EL (cell line): ENCODE measurements at regions not wholly inside any gene's neighbourhood (a gene's known extent, or its start where the extent isn't known, plus 50 kb on each side); places are given as distances from the start of the nearest gene placed in this dataset.

Experiments used
- DNase-seq: peaks from one replicate; pipeline ENCODE4 v3.0.0-alpha.2; 2016

GRCh38 chr10:8577686-8578085 lies 523.2 kb downstream of the GATA3 start:
- DNase-seq = no peak

GRCh38 chr10:8581521-8582225 lies 527.2 kb downstream of the GATA3 start:
- no peak for DNase-seq

GRCh38 chr10:8583096-8583495 lies 528.6 kb downstream of the GATA3 start:
- no peak for DNase-seq

- no peak for DNase-seq
Measured at GRCh38 chr10:8584666-8585065, 530.2 kb downstream of the GATA3 start.

- no peak for DNase-seq
Measured at GRCh38 chr10:8586504-8586903, 532.0 kb downstream of the GATA3 start.

- DNase-seq = no peak
Measured at GRCh38 chr10:8588135-8588534, 533.6 kb downstream of the GATA3 start.

GRCh38 chr10:8590518-8590917 lies 536.0 kb downstream of the GATA3 start:
- no peak for DNase-seq

GRCh38 chr10:8591640-8592039 lies 537.2 kb downstream of the GATA3 start:
- DNase-seq = no peak

GRCh38 chr10:8594176-8594575 lies 539.7 kb downstream of the GATA3 start:
- DNase-seq = no peak

- DNase-seq = no peak
Measured at GRCh38 chr10:8594711-8595110, 540.2 kb downstream of the GATA3 start.

- DNase-seq = no peak
Measured at GRCh38 chr10:8595140-8595539, 540.7 kb downstream of the GATA3 start.

- no peak for DNase-seq
Measured at GRCh38 chr10:8596929-8597472, 542.5 kb downstream of the GATA3 start.

GRCh38 chr10:8600192-8600591 lies 545.7 kb downstream of the GATA3 start:
- DNase-seq = no peak

- DNase-seq = no peak
Measured at GRCh38 chr10:8602821-8603220, 548.3 kb downstream of the GATA3 start.

- DNase-seq = no peak
Measured at GRCh38 chr10:8614054-8614565, 559.6 kb downstream of the GATA3 start.

GRCh38 chr10:8615118-8615517 lies 560.6 kb downstream of the GATA3 start:
- no peak for DNase-seq

GRCh38 chr10:8616166-8616565 lies 561.7 kb downstream of the GATA3 start:
- no peak for DNase-seq

- DNase-seq = no peak
Measured at GRCh38 chr10:8617792-8618191, 563.3 kb downstream of the GATA3 start.

GRCh38 chr10:8618834-8619233 lies 564.3 kb downstream of the GATA3 start:
- no peak for DNase-seq

GRCh38 chr10:8628351-8628750 lies 573.9 kb downstream of the GATA3 start:
- no peak for DNase-seq

- no peak for DNase-seq
Measured at GRCh38 chr10:8633909-8634308, 579.4 kb downstream of the GATA3 start.

GRCh38 chr10:8636371-8636770 lies 581.9 kb downstream of the GATA3 start:
- no peak for DNase-seq

- no peak for DNase-seq
Measured at GRCh38 chr10:8637640-8638039, 583.2 kb downstream of the GATA3 start.

- no peak for DNase-seq
Measured at GRCh38 chr10:8638088-8638672, 583.7 kb downstream of the GATA3 start.
